Neutrophil (primary cell): ENCODE measurements at regions not wholly inside any gene's neighbourhood (a gene's known extent, or its start where the extent isn't known, plus 50 kb on each side); places are given as distances from the start of the nearest gene placed in this dataset.
A peak's percentile ranks its signal among the peaks of the same experiment; 100 is the strongest.

Experiments used
- H3K27ac ChIP-seq: fragments of 200-600 bp; sonication (generic); 2 replicates; pipeline ENCODE4 v1.5.1; 2016; ENCODE audit warnings: mild to moderate bottlenecking, moderate library complexity
- H3K27me3 ChIP-seq: fragments of 200-600 bp; sonication (generic); 2 replicates; pipeline ENCODE4 v1.6.0; 2016; ENCODE audit warnings: mild to moderate bottlenecking
- H3K36me3 ChIP-seq: fragments of 200-600 bp; sonication (generic); 2 replicates; pipeline ENCODE4 v1.5.1; 2017
- H3K4me1 ChIP-seq, 2 experiments: fragments of 200-600 bp in 1 of 2; sonication (generic) in 1 of 2; 1 replicate in 1 of 2; 2 replicates in 1 of 2; pipeline versions ENCODE4 v1.5.1 to v1.6.1; 2013 to 2016; ENCODE audit warnings: low read depth in 1 of 2, low read length in 1 of 2, mild to moderate bottlenecking in 1 of 2, moderate library complexity in 1 of 2; ENCODE audit not compliant: control insufficient read depth in 1 of 2, insufficient read depth in 1 of 2
- H3K4me3 ChIP-seq, 2 experiments: fragments of 200-600 bp in 1 of 2; sonication (generic) in 1 of 2; 1 replicate in 1 of 2; 2 replicates in 1 of 2; pipeline ENCODE4 v1.5.1; 2013 to 2016; ENCODE audit warnings: low read depth in 1 of 2, low read length in 1 of 2, mild to moderate bottlenecking in 1 of 2, moderate library complexity in 1 of 2
- H3K9me3 ChIP-seq: fragments of 200-600 bp; sonication (generic); 2 replicates; pipeline ENCODE4 v1.5.1; 2016
- CTCF ChIP-seq: fragments of 200-600 bp; sonication (generic); IDR thresholded peaks from 2 replicates; pipeline ENCODE4 v1.5.1; 2016; ENCODE audit warnings: antibody characterized with exemption

GRCh38 chr2:70011335-70011734 lies 49.9 kb upstream of the ASPRV1 start:
- Histone ChIP-seq H3K27me3 (no peaks in the 10 kb centered on the region), H3K9me3 (no peaks in the 10 kb centered on the region), H3K27ac (peak overlapping the region; percentile 84), H3K4me1 (peaks cover 86 to 87% of the 10 kb centered on the region in 2 experiments), H3K36me3 (peaks cover 74% of the 10 kb centered on the region), H3K4me3 (peak overlapping the region in 1 of 2 experiments; percentile 4)
- no peak for TF ChIP-seq CTCF
